HG03066 (cell line): ENCODE measurements at regions not wholly inside any gene's neighbourhood (a gene's known extent, or its start where the extent isn't known, plus 50 kb on each side); places are given as distances from the start of the nearest gene placed in this dataset.
"Not testable (repeated sequence)": the region's sequence is repeated elsewhere in the genome, so short reads cannot be mapped to it uniquely, and the experiment has no call there.

Source experiments
- ATAC-seq: cut with Tn5 transposase; IDR thresholded peaks from one replicate; pipeline ENCODE4 v1.9.1; 2021; ENCODE audit warnings: low read depth; ENCODE audit not compliant: unreplicated experiment

- no peak for ATAC-seq
These were observed 230.3 kb upstream of the PCDH18 start for GRCh38 chr4:137762591-137762990.

GRCh38 chr4:137754652-137755471 lies 222.6 kb upstream of the PCDH18 start:
- ATAC-seq, result no peak

DNA sequence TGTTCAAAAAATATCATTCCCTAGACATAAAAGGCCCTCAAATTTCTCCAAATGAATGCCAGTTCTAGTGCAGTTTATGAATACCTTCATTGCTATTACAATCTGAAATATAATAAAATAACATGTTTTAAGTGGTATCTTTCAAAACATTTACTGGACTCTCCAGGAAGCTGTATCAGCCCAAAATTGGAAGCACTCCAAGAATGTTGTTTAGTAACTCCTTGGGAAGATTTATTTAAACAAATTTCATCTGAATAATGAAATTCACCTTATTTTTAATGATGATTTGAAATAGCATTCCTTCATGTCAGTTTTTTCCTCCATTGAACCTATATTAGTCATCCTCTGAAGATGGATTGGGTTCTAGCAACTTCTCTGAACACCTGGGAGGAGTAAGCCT lies 217.2 kb upstream of the PCDH18 start:
- ATAC-seq, result no peak

DNA sequence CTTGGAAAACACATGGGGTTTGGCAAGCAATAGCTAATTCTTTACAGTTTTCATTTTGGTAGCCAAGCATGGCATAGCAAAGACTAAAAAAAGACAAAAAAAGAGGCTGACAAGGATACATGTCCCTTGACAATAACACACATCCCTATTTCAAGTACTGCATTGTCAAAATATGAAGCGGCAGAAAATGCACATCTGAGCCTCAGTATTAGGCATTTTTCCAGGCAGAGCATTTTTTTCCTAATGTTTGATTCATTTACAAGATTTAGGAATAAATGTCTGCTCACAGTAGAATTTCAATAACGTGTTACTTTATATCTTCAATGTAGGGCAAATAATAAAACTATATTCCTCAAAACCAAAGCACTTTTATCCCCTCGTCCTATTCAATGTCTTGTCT lies 216.3 kb upstream of the PCDH18 start:
- no peak for ATAC-seq

- ATAC-seq, result no peak
These were observed 207.8 kb upstream of the PCDH18 start for GRCh38 chr4:137740141-137740540.

DNA sequence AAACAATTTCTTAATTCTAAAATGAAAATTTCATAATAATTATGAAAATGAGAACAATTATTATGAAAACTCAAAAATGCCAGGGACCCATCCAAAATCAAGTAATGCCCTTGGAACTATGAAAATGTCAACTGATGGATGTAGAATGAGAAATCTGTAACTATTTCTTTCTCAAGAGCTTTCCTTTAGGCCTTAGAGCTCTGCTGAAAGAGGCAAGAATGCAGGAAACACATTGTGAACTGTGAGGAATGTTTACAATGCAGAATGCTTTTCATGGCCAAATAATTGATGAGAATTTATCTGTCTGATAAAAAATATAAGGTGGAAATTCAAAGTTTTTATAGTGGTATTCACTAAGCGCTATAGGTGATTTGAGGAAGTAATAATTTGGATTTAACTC lies 207.1 kb upstream of the PCDH18 start:
- ATAC-seq, result no peak

DNA sequence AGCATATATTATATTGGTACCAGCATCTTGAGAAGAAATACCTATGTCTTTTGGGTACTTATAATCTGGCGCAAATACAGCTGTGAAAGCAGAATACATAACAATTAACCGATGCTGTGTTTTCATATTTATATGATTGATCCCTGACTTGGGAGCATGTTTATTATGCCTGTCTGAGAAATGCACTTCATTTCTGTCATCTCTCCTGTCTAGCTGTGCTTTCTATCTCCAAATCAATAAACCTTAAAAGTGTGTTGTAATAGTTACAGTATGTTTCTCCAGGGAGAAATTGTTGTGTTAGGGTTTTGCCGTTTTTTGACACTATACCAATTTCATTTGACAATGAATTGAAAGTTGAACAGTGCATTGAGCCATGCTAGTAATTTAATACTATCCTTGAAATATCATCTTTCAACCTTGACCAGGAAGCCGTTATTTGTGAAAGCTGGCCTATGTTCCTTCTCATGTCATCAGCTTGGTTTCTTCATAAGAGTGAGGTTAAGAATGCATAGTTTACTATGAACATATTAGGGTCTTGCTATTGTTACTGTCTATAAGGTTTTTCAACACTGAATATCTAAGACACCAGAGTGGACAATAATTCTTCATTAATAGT lies 206.2 kb upstream of the PCDH18 start:
- no peak for ATAC-seq

DNA sequence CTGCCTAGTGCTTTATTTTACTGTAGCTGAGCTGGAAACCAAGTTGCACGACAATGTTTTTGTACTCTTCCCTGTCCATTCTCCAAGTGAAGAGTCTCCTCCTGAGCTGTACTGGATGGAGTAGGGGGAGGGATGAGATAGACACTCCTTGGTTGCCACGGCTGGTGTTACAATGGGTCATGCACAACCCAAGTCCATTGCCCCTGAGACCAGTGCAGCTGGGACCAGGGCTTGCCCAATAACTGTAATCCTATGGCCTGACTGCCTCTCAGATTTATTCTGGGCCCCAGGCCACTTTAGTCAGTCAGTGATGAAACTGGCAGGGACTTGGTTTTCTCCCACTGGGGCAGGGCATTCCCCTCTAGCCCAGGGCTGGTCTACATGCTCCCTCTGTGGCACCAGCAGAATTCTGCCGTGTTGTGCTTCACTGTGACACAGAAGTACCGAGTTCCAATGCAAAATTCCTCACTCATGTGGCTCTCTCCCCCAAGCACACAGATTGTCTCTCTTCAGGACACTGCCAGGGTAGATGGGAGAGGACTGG lies 203.3 kb upstream of the PCDH18 start:
- no peak for ATAC-seq

- not testable (repeated sequence) for ATAC-seq
These were observed 201.2 kb upstream of the PCDH18 start for GRCh38 chr4:137733174-137734141.

DNA sequence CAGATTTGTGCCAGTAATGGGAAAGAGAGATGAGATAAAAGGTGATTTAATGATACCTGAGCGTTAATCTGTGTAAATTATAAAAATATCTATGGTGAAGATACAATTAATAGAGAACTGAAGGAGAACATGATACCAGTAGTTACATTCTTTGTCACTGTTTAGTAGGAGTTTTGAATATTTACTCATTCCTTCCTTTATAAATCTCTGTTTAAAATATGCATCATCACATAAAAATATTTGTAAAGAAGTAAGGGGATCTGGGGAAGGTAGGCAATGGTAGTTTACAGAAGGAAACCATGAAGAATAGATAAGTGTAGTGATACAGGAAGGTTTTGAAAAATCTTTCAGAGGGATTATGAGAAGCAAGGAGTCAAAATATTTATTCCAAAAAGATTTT lies 190.6 kb upstream of the PCDH18 start:
- ATAC-seq, result no peak

GRCh38 chr4:137711502-137711901 lies 179.2 kb upstream of the PCDH18 start:
- no peak for ATAC-seq

- ATAC-seq, result no peak
These were observed 175.3 kb upstream of the PCDH18 start for GRCh38 chr4:137707626-137708025.

GRCh38 chr4:137707102-137707620 lies 174.9 kb upstream of the PCDH18 start:
- ATAC-seq, result no peak

DNA sequence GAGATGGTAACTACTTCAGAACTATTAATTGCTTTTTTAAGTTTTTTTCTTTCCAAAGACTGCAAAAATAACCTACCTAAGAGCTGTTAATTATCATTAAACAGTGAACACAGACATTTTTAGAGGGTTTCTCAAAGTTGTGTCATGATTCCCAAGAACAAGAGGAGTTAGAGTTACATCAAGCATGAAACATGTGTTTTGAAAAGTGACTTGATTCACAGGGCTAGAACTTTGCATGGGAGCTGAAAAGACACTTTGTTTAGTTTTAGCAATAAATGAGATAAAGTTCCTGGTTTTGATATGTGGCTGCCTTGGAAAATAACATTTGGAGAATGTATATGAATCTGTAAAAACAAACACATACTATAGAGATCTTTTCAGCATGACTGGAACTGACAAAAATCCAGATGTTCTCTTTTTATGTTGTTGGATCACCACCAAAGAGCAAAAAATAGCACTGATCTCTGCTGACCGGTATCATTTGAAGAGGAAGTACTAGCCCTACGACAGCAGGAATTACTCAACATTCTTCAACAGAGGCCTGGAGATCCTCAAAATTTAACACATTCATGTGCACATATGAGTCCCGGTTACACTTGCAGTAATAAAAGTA lies 173.0 kb upstream of the PCDH18 start:
- no peak for ATAC-seq

GRCh38 chr4:137703195-137703594 lies 170.9 kb upstream of the PCDH18 start:
- no peak for ATAC-seq

DNA sequence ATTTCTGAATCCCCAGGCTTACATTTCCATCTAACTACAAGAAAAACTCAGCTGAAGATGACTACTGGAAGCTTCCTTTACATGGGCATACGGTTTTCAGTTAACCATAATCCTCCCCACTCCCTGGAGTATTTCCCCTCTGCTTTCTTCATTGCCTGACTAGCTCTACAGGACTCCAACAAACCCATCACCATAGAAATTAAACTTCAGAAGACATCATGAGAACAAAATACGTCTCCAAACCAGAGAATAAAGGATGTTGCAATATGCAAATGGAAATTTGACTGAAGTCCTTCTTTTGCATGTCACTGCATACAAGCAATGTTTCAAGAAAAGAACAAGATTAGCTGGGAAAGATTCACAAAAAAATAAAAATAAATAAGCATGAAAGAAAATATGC lies 170.2 kb upstream of the PCDH18 start:
- ATAC-seq, result no peak

- ATAC-seq, result no peak
These were observed 169.1 kb upstream of the PCDH18 start for GRCh38 chr4:137701401-137701800.

DNA sequence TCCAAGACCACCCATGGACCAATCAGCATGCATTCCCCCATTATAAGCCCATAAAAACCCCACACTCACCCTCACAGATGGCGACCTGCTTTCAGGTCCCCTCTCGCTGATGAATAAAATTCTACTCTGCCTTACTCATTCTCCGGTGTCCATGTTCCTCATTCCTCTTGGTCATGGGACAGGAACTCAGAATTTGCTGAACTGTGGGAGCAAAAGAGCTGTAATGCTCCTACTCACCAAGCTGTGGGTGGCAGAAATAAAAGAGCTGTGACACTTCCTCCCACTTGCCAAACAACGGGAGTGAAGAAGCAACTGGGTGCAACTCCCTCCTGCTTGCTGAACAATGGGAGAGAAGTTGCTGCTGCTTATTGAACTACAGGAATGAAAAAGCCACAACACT lies 168.5 kb upstream of the PCDH18 start:
- no peak for ATAC-seq

GRCh38 chr4:137700072-137700471 lies 167.8 kb upstream of the PCDH18 start:
- no peak for ATAC-seq

DNA sequence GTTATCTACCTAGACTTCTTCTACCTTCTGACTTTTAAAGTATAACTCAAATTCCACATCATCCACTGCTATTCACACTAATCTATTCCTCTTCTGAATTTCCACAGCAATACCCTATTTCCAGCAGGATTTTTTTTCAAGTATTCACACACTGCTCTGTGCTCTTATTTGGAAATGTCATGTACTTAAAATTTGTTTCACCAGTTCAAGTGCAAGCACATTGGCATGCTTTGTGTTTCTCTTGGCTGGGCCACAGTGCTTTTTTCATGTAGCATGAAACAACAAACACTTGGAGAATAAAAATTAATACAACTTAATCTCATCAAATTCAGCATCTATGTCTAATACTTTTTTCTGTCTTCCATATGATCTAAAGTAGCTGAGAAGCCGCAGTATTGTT lies 161.8 kb upstream of the PCDH18 start:
- ATAC-seq, result no peak
